IPS-18c (cell line): ENCODE measurements at regions not wholly inside any gene's neighbourhood (a gene's known extent, or its start where the extent isn't known, plus 50 kb on each side); places are given as distances from the start of the nearest gene placed in this dataset.
"Not testable (repeated sequence)": the region's sequence is repeated elsewhere in the genome, so short reads cannot be mapped to it uniquely, and the experiment has no call there.

Source experiments
- H3K4me3 ChIP-seq: 2 replicates; pipeline ENCODE4 v1.7.0; 2013; ENCODE audit warnings: low read depth, mild to moderate bottlenecking, low read length, moderate library complexity; ENCODE audit not compliant: insufficient read depth
- H3K9me3 ChIP-seq: one replicate; pipeline ENCODE4 v1.6.1; 2013; ENCODE audit warnings: mild to moderate bottlenecking, low read length, moderate library complexity; ENCODE audit not compliant: control insufficient read depth, insufficient read depth

GRCh38 chr5:152641970-152642805 is 237.1 kb upstream of the NMUR2 start:
- H3K4me3 ChIP-seq = no peak overlapping the region
- H3K9me3 ChIP-seq = no peaks in the 10 kb centered on the region

GRCh38 chr5:152642880-152643279 is 237.8 kb upstream of the NMUR2 start:
- no peak overlapping the region for H3K4me3 ChIP-seq
- no peaks in the 10 kb centered on the region for H3K9me3 ChIP-seq

- Histone ChIP-seq H3K4me3 (no peak overlapping the region), H3K9me3 (no peaks in the 10 kb centered on the region)
Measured at GRCh38 chr5:152644029-152644728, 239.1 kb upstream of the NMUR2 start.

GRCh38 chr5:152649609-152650008 is 244.5 kb upstream of the NMUR2 start:
- Histone ChIP-seq H3K4me3 (no peak overlapping the region), H3K9me3 (no peaks in the 10 kb centered on the region)

GRCh38 chr5:152650413-152650812 is 245.3 kb upstream of the NMUR2 start:
- Histone ChIP-seq H3K9me3 (no peaks in the 10 kb centered on the region), H3K4me3 (no peak overlapping the region)

- peak overlapping the region; percentile 15; the same call in 1 of the 2 replicates for H3K4me3 ChIP-seq
- H3K9me3 ChIP-seq = not testable (repeated sequence)
Measured at GRCh38 chr5:152659470-152659869, 254.4 kb upstream of the NMUR2 start.

GRCh38 chr5:152673601-152674000 is 268.5 kb upstream of the NMUR2 start:
- no peak overlapping the region for H3K4me3 ChIP-seq
- no peaks in the 10 kb centered on the region for H3K9me3 ChIP-seq

- H3K4me3 ChIP-seq = no peak overlapping the region
Measured at GRCh38 chr5:152674403-152674802, 269.3 kb upstream of the NMUR2 start.

GRCh38 chr5:152676196-152676595 is 271.1 kb upstream of the NMUR2 start:
- H3K4me3 ChIP-seq = no peak overlapping the region
- H3K9me3 ChIP-seq = no peaks in the 10 kb centered on the region

More at GRCh38 chr5:152674403-152674802, 269.3 kb upstream of the NMUR2 start:
- H3K9me3 ChIP-seq = no peaks in the 10 kb centered on the region

- Histone ChIP-seq H3K4me3 (no peak overlapping the region), H3K9me3 (no peaks in the 10 kb centered on the region)
Measured at GRCh38 chr5:152683205-152683604, 278.1 kb upstream of the NMUR2 start.

- Histone ChIP-seq H3K9me3 (no peaks in the 10 kb centered on the region), H3K4me3 (no peak overlapping the region)
Measured at GRCh38 chr5:152686931-152687330, 281.9 kb upstream of the NMUR2 start.

GRCh38 chr5:152688561-152689249 is 283.6 kb upstream of the NMUR2 start:
- Histone ChIP-seq H3K4me3 (no peak overlapping the region), H3K9me3 (no peaks in the 10 kb centered on the region)

GRCh38 chr5:152689250-152689711 is 284.2 kb upstream of the NMUR2 start:
- no peaks in the 10 kb centered on the region for H3K9me3 ChIP-seq

GRCh38 chr5:152694231-152694630 is 289.2 kb upstream of the NMUR2 start:
- H3K9me3 ChIP-seq = no peaks in the 10 kb centered on the region
- H3K4me3 ChIP-seq = no peak overlapping the region

More at GRCh38 chr5:152689250-152689711, 284.2 kb upstream of the NMUR2 start:
- H3K4me3 ChIP-seq = no peak overlapping the region

- Histone ChIP-seq H3K9me3 (no peaks in the 10 kb centered on the region), H3K4me3 (no peak overlapping the region)
Measured at GRCh38 chr5:152701305-152701949, 296.3 kb upstream of the NMUR2 start.

GRCh38 chr5:152704286-152704685 is 299.2 kb upstream of the NMUR2 start:
- H3K4me3 ChIP-seq = no peak overlapping the region
- no peaks in the 10 kb centered on the region for H3K9me3 ChIP-seq

- Histone ChIP-seq H3K9me3 (no peaks in the 10 kb centered on the region), H3K4me3 (no peak overlapping the region)
Measured at GRCh38 chr5:152711801-152712388, 306.8 kb upstream of the NMUR2 start.
